ENCODE measurements at regions not wholly inside any gene's neighbourhood (a gene's known extent, or its start where the extent isn't known, plus 50 kb on each side); places are given as distances from the start of the nearest gene placed in this dataset.

- Mint-ChIP-seq H3K36me3 (peaks cover 0 to 14% (median 0%) of the 10 kb centered on the region in 5 donors), H3K9me3 (peaks cover 0 to 9% (median 0%) of the 10 kb centered on the region in 11 donors), H3K4me3 (peak overlapping the region; percentile 61 to 88 (median 77)), H3K4me1 (peaks cover 63 to 99% (median 92%) of the 10 kb centered on the region in 7 donors), H3K27me3 (no peaks in the 10 kb centered on the region), H3K27ac (peak overlapping the region; percentile 91 to 100 (median 96))
- peaks cover 39 to 89% of the 10 kb centered on the region in 2 donors for H3K4me1 ChIP-seq (ENCODE audit: control insufficient read depth in 2 of 2, insufficient read depth in 2 of 2, low read length in 2 of 2)
- H3K27ac ChIP-seq (ENCODE audit: low read depth, low read length) = peak overlapping the region; percentile 67
- intact Hi-C loops (cut with micrococcal nuclease) = loop anchor here (1.0 to 5.0 kb wide), 18 partner anchors 9 to 708 kb away; partner anchors contain the start of genes FOXO1 (in 1 of the 2) and WBP4 (in 1 of the 2)
- ATAC-seq = no peak
- peak overlapping the region; percentile 1 for H3K4me3 ChIP-seq (ENCODE audit: low read length)
- ChIA-PET CTCF (interaction anchor here (1.0 kb wide), 1 partner anchor 8 kb away, joined by 3 read pairs; no protein-coding TSS in a partner anchor), POLR2A (interaction anchor here (0.6 to 2.1 kb wide), 14 partner anchors 8 to 298 kb away, joined by 3 to 11 read pairs (median 4); partner anchors contain the start of gene FOXO1)
- H3K27me3 ChIP-seq (ENCODE audit: control insufficient read depth in 2 of 2, insufficient read depth in 2 of 2, low read length in 2 of 2) = no peaks in the 10 kb centered on the region
- no peaks in the 10 kb centered on the region for H3K36me3 ChIP-seq (ENCODE audit: control insufficient read depth in 2 of 3, insufficient read depth in 3 of 3, low read length in 3 of 3)
- DNase-seq = no peak
- H3K9me3 ChIP-seq (ENCODE audit: control insufficient read depth in 2 of 3, low read length in 3 of 3) = no peaks in the 10 kb centered on the region
Measured at GRCh38 chr13:40484974-40485373, 181.5 kb downstream of the FOXO1 start.

GRCh38 chr13:40485611-40486517, 180.6 kb downstream of the FOXO1 start:
- Mint-ChIP-seq H3K4me3 (peak overlapping the region; percentile 67 to 88 (median 78)), H3K9me3 (peaks cover 0 to 9% (median 0%) of the 10 kb centered on the region in 11 donors), H3K36me3 (peaks cover 0 to 14% (median 0%) of the 10 kb centered on the region in 5 donors), H3K4me1 (peaks cover 61 to 99% (median 90%) of the 10 kb centered on the region in 7 donors), H3K27ac (peak overlapping the region; percentile 91 to 100 (median 96)), H3K27me3 (no peaks in the 10 kb centered on the region)
- ChIA-PET CTCF (interaction anchor here (0.6 to 1.7 kb wide), 4 partner anchors 16 to 106 kb away, joined by 3 read pairs; no protein-coding TSS in a partner anchor), POLR2A (interaction anchor here (0.6 to 2.1 kb wide), 12 partner anchors 9 to 300 kb away, joined by 3 to 19 read pairs (median 4); partner anchors contain the start of gene FOXO1)
- H3K4me3 ChIP-seq (ENCODE audit: low read length) = peak overlapping the region; percentile 28
- peak; percentile 29 to 93 (median 88) for DNase-seq
- ATAC-seq = peak; percentile 97
- no peaks in the 10 kb centered on the region for H3K9me3 ChIP-seq (ENCODE audit: control insufficient read depth in 2 of 3, low read length in 3 of 3)
- H3K27ac ChIP-seq (ENCODE audit: low read depth, low read length) = peak overlapping the region; percentile 71
- H3K36me3 ChIP-seq (ENCODE audit: control insufficient read depth in 2 of 3, insufficient read depth in 3 of 3, low read length in 3 of 3) = no peaks in the 10 kb centered on the region
- no peaks in the 10 kb centered on the region for H3K27me3 ChIP-seq (ENCODE audit: control insufficient read depth in 2 of 2, insufficient read depth in 2 of 2, low read length in 2 of 2)
- intact Hi-C loops (cut with micrococcal nuclease) = loop anchor here (1.0 to 5.0 kb wide), 17 partner anchors 8 to 709 kb away; partner anchors contain the start of genes FOXO1 (in 1 of the 2) and WBP4 (in 1 of the 2)
- H3K4me1 ChIP-seq (ENCODE audit: control insufficient read depth in 2 of 2, insufficient read depth in 2 of 2, low read length in 2 of 2) = peaks cover 45 to 89% of the 10 kb centered on the region in 2 donors

- H3K9me3 ChIP-seq (ENCODE audit: control insufficient read depth in 2 of 3, low read length in 3 of 3) = no peaks in the 10 kb centered on the region
- POLR2A ChIA-PET = interaction anchor here (0.8 to 1.8 kb wide), 5 partner anchors 8 to 299 kb away, joined by 3 to 19 read pairs (median 4); no protein-coding TSS in a partner anchor
- peak overlapping the region; percentile 91 to 100 (median 96) for H3K27ac Mint-ChIP-seq
- peak overlapping the region in 6 of 10 donors; percentile 73 to 88 (median 78) for H3K4me3 Mint-ChIP-seq
- peaks cover 0 to 2% (median 0%) of the 10 kb centered on the region in 11 donors for H3K9me3 Mint-ChIP-seq
- no peaks in the 10 kb centered on the region for H3K27me3 ChIP-seq (ENCODE audit: control insufficient read depth in 2 of 2, insufficient read depth in 2 of 2, low read length in 2 of 2)
- ATAC-seq = no peak
- peak overlapping the region; percentile 71 for H3K27ac ChIP-seq (ENCODE audit: low read depth, low read length)
- CTCF ChIA-PET = interaction anchor here (0.6 to 1.7 kb wide), 4 partner anchors 17 to 105 kb away, joined by 3 read pairs; no protein-coding TSS in a partner anchor
- peaks cover 45 to 89% of the 10 kb centered on the region in 2 donors for H3K4me1 ChIP-seq (ENCODE audit: control insufficient read depth in 2 of 2, insufficient read depth in 2 of 2, low read length in 2 of 2)
- H3K4me1 Mint-ChIP-seq = peaks cover 57 to 99% (median 90%) of the 10 kb centered on the region in 7 donors
- H3K4me3 ChIP-seq (ENCODE audit: low read length) = peak overlapping the region; percentile 28
- no peaks in the 10 kb centered on the region for H3K27me3 Mint-ChIP-seq
- H3K36me3 ChIP-seq (ENCODE audit: control insufficient read depth in 2 of 3, insufficient read depth in 3 of 3, low read length in 3 of 3) = no peaks in the 10 kb centered on the region
- peaks cover 0 to 8% (median 0%) of the 10 kb centered on the region in 5 donors for H3K36me3 Mint-ChIP-seq
- intact Hi-C loops (cut with micrococcal nuclease) = loop anchor here (1.0 to 5.0 kb wide), 7 partner anchors 66 to 709 kb away; no protein-coding TSS in a partner anchor
- DNase-seq = no peak
Measured at GRCh38 chr13:40486518-40487163, 179.8 kb downstream of the FOXO1 start.

GRCh38 chr13:40488869-40489391, 177.5 kb downstream of the FOXO1 start:
- H3K9me3 ChIP-seq (ENCODE audit: control insufficient read depth in 2 of 3, low read length in 3 of 3) = no peaks in the 10 kb centered on the region
- peak overlapping the region in 8 of 9 donors; percentile 90 to 98 (median 92) for H3K27ac Mint-ChIP-seq
- peak overlapping the region in 9 of 10 donors; percentile 69 to 85 (median 76) for H3K4me3 Mint-ChIP-seq
- no peaks in the 10 kb centered on the region for H3K27me3 Mint-ChIP-seq
- ChIA-PET POLR2A (interaction anchor here (1.3 to 1.4 kb wide), 3 partner anchors 9 to 282 kb away, joined by 3 to 9 read pairs (median 3); partner anchors contain the start of gene FOXO1), CTCF (no interaction called here)
- H3K4me1 ChIP-seq (ENCODE audit: control insufficient read depth in 2 of 2, insufficient read depth in 2 of 2, low read length in 2 of 2) = peaks cover 47 to 87% of the 10 kb centered on the region in 2 donors
- no peaks in the 10 kb centered on the region for H3K9me3 Mint-ChIP-seq
- no peak overlapping the region for H3K4me3 ChIP-seq (ENCODE audit: low read length)
- no peaks in the 10 kb centered on the region for H3K27me3 ChIP-seq (ENCODE audit: control insufficient read depth in 2 of 2, insufficient read depth in 2 of 2, low read length in 2 of 2)
- no peak for DNase-seq
- ATAC-seq = no peak
- H3K36me3 ChIP-seq (ENCODE audit: control insufficient read depth in 2 of 3, insufficient read depth in 3 of 3, low read length in 3 of 3) = no peaks in the 10 kb centered on the region
- H3K36me3 Mint-ChIP-seq = peaks cover 0 to 8% (median 0%) of the 10 kb centered on the region in 5 donors
- H3K27ac ChIP-seq (ENCODE audit: low read depth, low read length) = peak overlapping the region; percentile 57
- intact Hi-C loops (cut with micrococcal nuclease) = loop anchor here in 1 of 2 donors (5.0 kb wide), 6 partner anchors 63 to 712 kb away; no protein-coding TSS in a partner anchor
- H3K4me1 Mint-ChIP-seq = peaks cover 54 to 97% (median 87%) of the 10 kb centered on the region in 7 donors

- peaks cover 0 to 3% (median 0%) of the 10 kb centered on the region in 5 donors for H3K36me3 Mint-ChIP-seq
- H3K9me3 Mint-ChIP-seq = peaks cover 0 to 1% (median 0%) of the 10 kb centered on the region in 11 donors
- Histone ChIP-seq H3K4me3 (ENCODE audit: low read length) (peak overlapping the region; percentile 11), H3K27ac (ENCODE audit: low read depth, low read length) (peak overlapping the region; percentile 57), H3K9me3 (ENCODE audit: control insufficient read depth in 2 of 3, low read length in 3 of 3) (no peaks in the 10 kb centered on the region), H3K27me3 (ENCODE audit: control insufficient read depth in 2 of 2, insufficient read depth in 2 of 2, low read length in 2 of 2) (no peaks in the 10 kb centered on the region), H3K4me1 (ENCODE audit: control insufficient read depth in 2 of 2, insufficient read depth in 2 of 2, low read length in 2 of 2) (peaks cover 47 to 80% of the 10 kb centered on the region in 2 donors), H3K36me3 (ENCODE audit: control insufficient read depth in 2 of 3, insufficient read depth in 3 of 3, low read length in 3 of 3) (no peaks in the 10 kb centered on the region)
- no peak for ATAC-seq
- DNase-seq = peak in 7 of 9 donors; percentile 60 to 76 (median 70)
- H3K4me3 Mint-ChIP-seq = peak overlapping the region; percentile 56 to 85 (median 75)
- peak overlapping the region; percentile 44 to 98 (median 92) for H3K27ac Mint-ChIP-seq
- POLR2A ChIA-PET = interaction anchor here (0.6 to 6.0 kb wide), 13 partner anchors 8 to 552 kb away, joined by 3 to 34 read pairs (median 3); partner anchors contain the start of gene FOXO1
- CTCF ChIA-PET = interaction anchor here (0.5 to 0.9 kb wide), 3 partner anchors 83 to 307 kb away, joined by 3 to 5 read pairs (median 3); no protein-coding TSS in a partner anchor
- H3K4me1 Mint-ChIP-seq = peaks cover 51 to 97% (median 87%) of the 10 kb centered on the region in 7 donors
- no peaks in the 10 kb centered on the region for H3K27me3 Mint-ChIP-seq
- intact Hi-C loops (cut with micrococcal nuclease) = no loop called here
Measured at GRCh38 chr13:40490086-40490758, 176.2 kb downstream of the FOXO1 start.

All from naive thymus-derived CD4-positive, alpha-beta T cell (primary cell).